GM23338 (cell line): ENCODE measurements at regions not wholly inside any gene's neighbourhood (a gene's known extent, or its start where the extent isn't known, plus 50 kb on each side); places are given as distances from the start of the nearest gene placed in this dataset.
"Not testable (repeated sequence)": the region's sequence is repeated elsewhere in the genome, so short reads cannot be mapped to it uniquely, and the experiment has no call there.

ENCODE experiments used
- CREB1 ChIP-seq: fragments of 250-450 bp; sonication (Bioruptor Pico); IDR thresholded peaks from 2 replicates; pipeline ENCODE4 v1.5.0; 2020; ENCODE audit warnings: low read depth, mild to moderate bottlenecking, moderate library complexity
- EZH2 ChIP-seq: fragments of 200-600 bp; sonication (generic); IDR thresholded peaks from one replicate; pipeline ENCODE4 v1.8.0; 2017; ENCODE audit warnings: antibody characterized with exemption, mild to moderate bottlenecking, low read depth; ENCODE audit not compliant: unreplicated experiment
- JUNB ChIP-seq: IDR thresholded peaks from one replicate; pipeline ENCODE4 v1.6.1; 2016; ENCODE audit warnings: antibody characterized with exemption; ENCODE audit not compliant: unreplicated experiment
- NANOG ChIP-seq: IDR thresholded peaks from 2 replicates; pipeline ENCODE4 v1.6.1; 2016; ENCODE audit warnings: antibody characterized with exemption, borderline replicate concordance
- POLR2AphosphoS5 ChIP-seq: IDR thresholded peaks from 2 replicates; pipeline ENCODE4 v1.6.1; 2016; ENCODE audit warnings: antibody characterized with exemption, low read depth
- ZNF331 ChIP-seq: fragments of 250-450 bp; sonication (Bioruptor Pico); IDR thresholded peaks from 2 replicates; pipeline ENCODE4 v1.5.0; 2020; ENCODE audit warnings: low read depth, mild to moderate bottlenecking, moderate library complexity
- TF ChIP-seq, protein P1 (sequence below), 2 experiments: fragments of 200-600 bp in 1 of 2; sonication (generic) in 1 of 2; conservative IDR thresholded peaks; 2 replicates each; pipeline versions ENCODE4 v1.5.1 to v1.6.1; 2016 to 2017; ENCODE audit warnings: antibody characterized with exemption in 2 of 2, low read depth in 2 of 2, mild to moderate bottlenecking in 2 of 2, moderate library complexity in 1 of 2
- TF ChIP-seq, protein P2 (sequence below): IDR thresholded peaks from 2 replicates; pipeline ENCODE4 v1.6.1; 2016; ENCODE audit warnings: antibody characterized with exemption
- TF ChIP-seq, protein P3 (sequence below): IDR thresholded peaks from one replicate; pipeline ENCODE4 v1.6.1; 2018; ENCODE audit warnings: antibody characterized with exemption; ENCODE audit not compliant: unreplicated experiment

DNA sequence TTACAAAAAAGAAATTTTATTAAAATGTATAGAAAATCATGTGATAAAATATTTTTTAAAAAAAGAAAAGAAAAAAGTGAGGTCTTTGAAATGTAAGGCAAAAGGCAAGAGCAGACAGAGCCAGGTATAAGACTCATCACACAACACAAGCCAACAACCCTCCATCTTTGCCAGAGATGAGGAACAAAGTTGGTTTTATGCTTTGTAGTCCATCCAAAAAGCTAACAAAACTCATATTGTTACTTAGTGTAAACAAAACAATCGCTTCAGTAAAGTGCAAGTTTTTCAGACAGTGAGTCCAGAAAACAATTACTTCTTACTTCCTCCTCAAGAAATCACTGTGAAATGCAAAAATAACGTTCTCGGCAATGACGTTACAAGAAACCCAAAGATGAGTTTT is 233.9 kb upstream of the FRG1 start:
- TF ChIP-seq, protein P1, sequence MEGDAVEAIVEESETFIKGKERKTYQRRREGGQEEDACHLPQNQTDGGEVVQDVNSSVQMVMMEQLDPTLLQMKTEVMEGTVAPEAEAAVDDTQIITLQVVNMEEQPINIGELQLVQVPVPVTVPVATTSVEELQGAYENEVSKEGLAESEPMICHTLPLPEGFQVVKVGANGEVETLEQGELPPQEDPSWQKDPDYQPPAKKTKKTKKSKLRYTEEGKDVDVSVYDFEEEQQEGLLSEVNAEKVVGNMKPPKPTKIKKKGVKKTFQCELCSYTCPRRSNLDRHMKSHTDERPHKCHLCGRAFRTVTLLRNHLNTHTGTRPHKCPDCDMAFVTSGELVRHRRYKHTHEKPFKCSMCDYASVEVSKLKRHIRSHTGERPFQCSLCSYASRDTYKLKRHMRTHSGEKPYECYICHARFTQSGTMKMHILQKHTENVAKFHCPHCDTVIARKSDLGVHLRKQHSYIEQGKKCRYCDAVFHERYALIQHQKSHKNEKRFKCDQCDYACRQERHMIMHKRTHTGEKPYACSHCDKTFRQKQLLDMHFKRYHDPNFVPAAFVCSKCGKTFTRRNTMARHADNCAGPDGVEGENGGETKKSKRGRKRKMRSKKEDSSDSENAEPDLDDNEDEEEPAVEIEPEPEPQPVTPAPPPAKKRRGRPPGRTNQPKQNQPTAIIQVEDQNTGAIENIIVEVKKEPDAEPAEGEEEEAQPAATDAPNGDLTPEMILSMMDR (conservative IDR thresholded peaks at IDR 0.05; ENCODE audit: low read depth in 2 of 2): not testable (repeated sequence)
- not testable (repeated sequence) for TF ChIP-seq EZH2; POLR2AphosphoS5; CREB1 (CRISPR knock-in tag); NANOG; ZNF331 (CRISPR knock-in tag); JUNB
- TF ChIP-seq, protein P2, sequence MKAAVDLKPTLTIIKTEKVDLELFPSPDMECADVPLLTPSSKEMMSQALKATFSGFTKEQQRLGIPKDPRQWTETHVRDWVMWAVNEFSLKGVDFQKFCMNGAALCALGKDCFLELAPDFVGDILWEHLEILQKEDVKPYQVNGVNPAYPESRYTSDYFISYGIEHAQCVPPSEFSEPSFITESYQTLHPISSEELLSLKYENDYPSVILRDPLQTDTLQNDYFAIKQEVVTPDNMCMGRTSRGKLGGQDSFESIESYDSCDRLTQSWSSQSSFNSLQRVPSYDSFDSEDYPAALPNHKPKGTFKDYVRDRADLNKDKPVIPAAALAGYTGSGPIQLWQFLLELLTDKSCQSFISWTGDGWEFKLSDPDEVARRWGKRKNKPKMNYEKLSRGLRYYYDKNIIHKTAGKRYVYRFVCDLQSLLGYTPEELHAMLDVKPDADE: not testable (repeated sequence)
- TF ChIP-seq, protein P3, sequence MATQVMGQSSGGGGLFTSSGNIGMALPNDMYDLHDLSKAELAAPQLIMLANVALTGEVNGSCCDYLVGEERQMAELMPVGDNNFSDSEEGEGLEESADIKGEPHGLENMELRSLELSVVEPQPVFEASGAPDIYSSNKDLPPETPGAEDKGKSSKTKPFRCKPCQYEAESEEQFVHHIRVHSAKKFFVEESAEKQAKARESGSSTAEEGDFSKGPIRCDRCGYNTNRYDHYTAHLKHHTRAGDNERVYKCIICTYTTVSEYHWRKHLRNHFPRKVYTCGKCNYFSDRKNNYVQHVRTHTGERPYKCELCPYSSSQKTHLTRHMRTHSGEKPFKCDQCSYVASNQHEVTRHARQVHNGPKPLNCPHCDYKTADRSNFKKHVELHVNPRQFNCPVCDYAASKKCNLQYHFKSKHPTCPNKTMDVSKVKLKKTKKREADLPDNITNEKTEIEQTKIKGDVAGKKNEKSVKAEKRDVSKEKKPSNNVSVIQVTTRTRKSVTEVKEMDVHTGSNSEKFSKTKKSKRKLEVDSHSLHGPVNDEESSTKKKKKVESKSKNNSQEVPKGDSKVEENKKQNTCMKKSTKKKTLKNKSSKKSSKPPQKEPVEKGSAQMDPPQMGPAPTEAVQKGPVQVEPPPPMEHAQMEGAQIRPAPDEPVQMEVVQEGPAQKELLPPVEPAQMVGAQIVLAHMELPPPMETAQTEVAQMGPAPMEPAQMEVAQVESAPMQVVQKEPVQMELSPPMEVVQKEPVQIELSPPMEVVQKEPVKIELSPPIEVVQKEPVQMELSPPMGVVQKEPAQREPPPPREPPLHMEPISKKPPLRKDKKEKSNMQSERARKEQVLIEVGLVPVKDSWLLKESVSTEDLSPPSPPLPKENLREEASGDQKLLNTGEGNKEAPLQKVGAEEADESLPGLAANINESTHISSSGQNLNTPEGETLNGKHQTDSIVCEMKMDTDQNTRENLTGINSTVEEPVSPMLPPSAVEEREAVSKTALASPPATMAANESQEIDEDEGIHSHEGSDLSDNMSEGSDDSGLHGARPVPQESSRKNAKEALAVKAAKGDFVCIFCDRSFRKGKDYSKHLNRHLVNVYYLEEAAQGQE: not testable (repeated sequence)
